HCT116 (cell line): ENCODE measurements at regions not wholly inside any gene's neighbourhood (a gene's known extent, or its start where the extent isn't known, plus 50 kb on each side); places are given as distances from the start of the nearest gene placed in this dataset.

Source experiments
- EGR1 ChIP-seq: IDR thresholded peaks from 2 replicates; pipeline ENCODE4 v1.6.1; 2012; ENCODE audit warnings: low read depth
- EZH2 ChIP-seq: fragments of 200-600 bp; sonication (generic); IDR thresholded peaks from 2 replicates; pipeline ENCODE4 v1.6.1; 2017; ENCODE audit warnings: antibody characterized with exemption, mixed run types
- RAD21 ChIP-seq: IDR thresholded peaks from 2 replicates; pipeline ENCODE4 v1.6.1; 2012; ENCODE audit warnings: low read depth, mild to moderate bottlenecking
- YY1 ChIP-seq: IDR thresholded peaks from 2 replicates; pipeline ENCODE4 v1.6.1; 2011; ENCODE audit warnings: low read length, low read depth, moderate library complexity, mild to moderate bottlenecking; ENCODE audit not compliant: insufficient replicate concordance; ENCODE audit errors: extremely low read depth
- ZFX ChIP-seq: fragments of 450-650 bp; IDR thresholded peaks from 2 replicates; pipeline ENCODE4 v1.6.1; 2017
- TF ChIP-seq, protein P1 (sequence below), 3 experiments: fragments of 200-600 bp in 1 of 3; sonication (generic) in 1 of 3; IDR thresholded peaks in 2 of 3; conservative IDR thresholded peaks in 1 of 3; 2 replicates each; pipeline ENCODE4 v1.5.1; 2012 to 2017; ENCODE audit warnings: low read depth in 2 of 3, low read length in 2 of 3, antibody characterized with exemption in 1 of 3, borderline replicate concordance in 1 of 3, control low read depth in 1 of 3, mild to moderate bottlenecking in 1 of 3, mixed read lengths in 1 of 3, mixed run types in 1 of 3, moderate library complexity in 1 of 3; ENCODE audit not compliant: insufficient read depth in 1 of 3

- TF ChIP-seq EGR1 (no peak), EZH2 (no peak), ZFX (no peak), YY1 (no peak), RAD21 (no peak)
- TF ChIP-seq, protein P1, sequence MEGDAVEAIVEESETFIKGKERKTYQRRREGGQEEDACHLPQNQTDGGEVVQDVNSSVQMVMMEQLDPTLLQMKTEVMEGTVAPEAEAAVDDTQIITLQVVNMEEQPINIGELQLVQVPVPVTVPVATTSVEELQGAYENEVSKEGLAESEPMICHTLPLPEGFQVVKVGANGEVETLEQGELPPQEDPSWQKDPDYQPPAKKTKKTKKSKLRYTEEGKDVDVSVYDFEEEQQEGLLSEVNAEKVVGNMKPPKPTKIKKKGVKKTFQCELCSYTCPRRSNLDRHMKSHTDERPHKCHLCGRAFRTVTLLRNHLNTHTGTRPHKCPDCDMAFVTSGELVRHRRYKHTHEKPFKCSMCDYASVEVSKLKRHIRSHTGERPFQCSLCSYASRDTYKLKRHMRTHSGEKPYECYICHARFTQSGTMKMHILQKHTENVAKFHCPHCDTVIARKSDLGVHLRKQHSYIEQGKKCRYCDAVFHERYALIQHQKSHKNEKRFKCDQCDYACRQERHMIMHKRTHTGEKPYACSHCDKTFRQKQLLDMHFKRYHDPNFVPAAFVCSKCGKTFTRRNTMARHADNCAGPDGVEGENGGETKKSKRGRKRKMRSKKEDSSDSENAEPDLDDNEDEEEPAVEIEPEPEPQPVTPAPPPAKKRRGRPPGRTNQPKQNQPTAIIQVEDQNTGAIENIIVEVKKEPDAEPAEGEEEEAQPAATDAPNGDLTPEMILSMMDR (IDR thresholded peaks at IDR 0.05 in 2 of 3, conservative IDR thresholded peaks at IDR 0.05 in 1 of 3; ENCODE audit: borderline replicate concordance in 1 of 3, insufficient read depth in 1 of 3, low read depth in 2 of 3, low read length in 2 of 3): no peak
Measured at GRCh38 chr12:70982991-70983390, 62.5 kb upstream of the PTPRR start.
